Retinal pigment epithelial cell (primary cell): ENCODE measurements at regions not wholly inside any gene's neighbourhood (a gene's known extent, or its start where the extent isn't known, plus 50 kb on each side); places are given as distances from the start of the nearest gene placed in this dataset.
"Not testable (repeated sequence)": the region's sequence is repeated elsewhere in the genome, so short reads cannot be mapped to it uniquely, and the experiment has no call there.

Experiments
- DNase-seq: peaks from one replicate; pipeline ENCODE4 v3.0.0-alpha.2; 2010; ENCODE audit warnings: low read depth
- H3K4me3 ChIP-seq: 2 replicates; pipeline ENCODE4 v1.5.1; 2011; ENCODE audit warnings: mild to moderate bottlenecking, low read length, control low read depth, moderate library complexity
- CTCF ChIP-seq: conservative IDR thresholded peaks from 2 replicates; pipeline ENCODE4 v1.5.1; 2011; ENCODE audit warnings: low read depth, low read length, control low read depth, inconsistent platforms

GRCh38 chr7:91778416-91778815, 102.1 kb downstream of the MTERF1 start:
- DNase-seq = no peak
- no peak overlapping the region for H3K4me3 ChIP-seq
- TF ChIP-seq CTCF = no peak

- TF ChIP-seq CTCF = no peak
- no peak overlapping the region for H3K4me3 ChIP-seq
- DNase-seq = peak; percentile 85
Observed at GRCh38 chr7:91780521-91780920, 100.0 kb downstream of the MTERF1 start.

- TF ChIP-seq CTCF = peak; percentile 29
- peak; percentile 48 for DNase-seq
- H3K4me3 ChIP-seq = no peak overlapping the region
Observed at GRCh38 chr7:91784469-91784868, 96.0 kb downstream of the MTERF1 start.

- no peak for DNase-seq
Observed at GRCh38 chr7:91787931-91788330, 92.6 kb downstream of the MTERF1 start.

GRCh38 chr7:91789086-91789485, 91.4 kb downstream of the MTERF1 start:
- no peak for TF ChIP-seq CTCF
- H3K4me3 ChIP-seq = no peak overlapping the region
- no peak for DNase-seq

More at GRCh38 chr7:91787931-91788330, 92.6 kb downstream of the MTERF1 start:
- no peak overlapping the region for H3K4me3 ChIP-seq
- no peak for TF ChIP-seq CTCF

GRCh38 chr7:91789558-91789957, 90.9 kb downstream of the MTERF1 start:
- no peak for TF ChIP-seq CTCF
- no peak overlapping the region for H3K4me3 ChIP-seq
- DNase-seq = no peak

GRCh38 chr7:91790646-91791045, 89.9 kb downstream of the MTERF1 start:
- not testable (repeated sequence) for H3K4me3 ChIP-seq, DNase-seq

- no peak overlapping the region for H3K4me3 ChIP-seq
- DNase-seq = no peak
- no peak for TF ChIP-seq CTCF
Observed at GRCh38 chr7:91796122-91796521, 84.4 kb downstream of the MTERF1 start.
